Neural cell (in vitro differentiated cells): ENCODE measurements at regions not wholly inside any gene's neighbourhood (a gene's known extent, or its start where the extent isn't known, plus 50 kb on each side); places are given as distances from the start of the nearest gene placed in this dataset.

Experiments used
- H2AFZ ChIP-seq: fragments of 200-600, 300-800 bp; sonication (generic), shearing (Covaris generic); 2 replicates; pipeline ENCODE4 v1.6.0; 2014; ENCODE audit warnings: low read depth, mild to moderate bottlenecking, antibody characterized with exemption, low read length, moderate library complexity
- H3F3A ChIP-seq: fragments of 200-600 bp; shearing (Covaris generic); 2 replicates; pipeline ENCODE4 v1.6.1; 2016; ENCODE audit warnings: mild to moderate bottlenecking, moderate library complexity, mixed read lengths, antibody characterized with exemption, low read length; ENCODE audit not compliant: insufficient read depth, poor library complexity, severe bottlenecking
- H3K27ac ChIP-seq: fragments of 200-600, 300-800 bp; sonication (generic), shearing (Covaris generic); 2 replicates; pipeline ENCODE4 v1.5.1; 2014; ENCODE audit warnings: mild to moderate bottlenecking, low read length, moderate library complexity
- H3K27me3 ChIP-seq: fragments of 300-800, 200-600 bp; sonication (generic), shearing (Covaris generic); 2 replicates; pipeline ENCODE4 v1.6.0; 2014; ENCODE audit warnings: mild to moderate bottlenecking, low read depth, low read length, moderate library complexity; ENCODE audit not compliant: insufficient read depth
- H3K36me3 ChIP-seq: fragments of 300-800, 200-600 bp; sonication (generic), shearing (Covaris generic); 2 replicates; pipeline ENCODE4 v1.5.1; 2014; ENCODE audit warnings: mild to moderate bottlenecking, antibody characterized with exemption, low read length, moderate library complexity; ENCODE audit not compliant: insufficient read depth
- H3K4me2 ChIP-seq: fragments of 300-800, 200-600 bp; sonication (generic), shearing (Covaris generic); 2 replicates; pipeline ENCODE4 v1.6.0; 2014; ENCODE audit warnings: mild to moderate bottlenecking, low read length
- H3K4me3 ChIP-seq: fragments of 300-800, 200-600 bp; sonication (generic), shearing (Covaris generic); 2 replicates; pipeline ENCODE4 v1.5.1; 2014; ENCODE audit warnings: mild to moderate bottlenecking, low read length, moderate library complexity
- H3K79me2 ChIP-seq: fragments of 200-600 bp; shearing (Covaris generic); replicated peaks from 2 replicates; pipeline ENCODE4 v1.6.0; 2014; ENCODE audit warnings: mild to moderate bottlenecking, low read length, moderate library complexity; ENCODE audit not compliant: insufficient read depth
- H3K9ac ChIP-seq: fragments of 300-800, 200-600 bp; sonication (generic), shearing (Covaris generic); 2 replicates; pipeline ENCODE4 v1.6.1; 2016; ENCODE audit warnings: mild to moderate bottlenecking, low read length, mixed read lengths
- H3K9me2 ChIP-seq: fragments of 200-600 bp; shearing (Covaris generic); 2 replicates; pipeline ENCODE4 v1.6.1; 2016; ENCODE audit warnings: mild to moderate bottlenecking, low read length, mixed read lengths; ENCODE audit not compliant: insufficient read depth
- H3K9me3 ChIP-seq: fragments of 200-600, 300-800 bp; sonication (generic), shearing (Covaris generic); 2 replicates; pipeline ENCODE4 v1.6.1; 2016; ENCODE audit warnings: mild to moderate bottlenecking, mixed run types, low read length, moderate library complexity, mixed read lengths
- H4K20me1 ChIP-seq: fragments of 200-600 bp; shearing (Covaris generic); 2 replicates; pipeline ENCODE4 v1.6.1; 2016; ENCODE audit warnings: mild to moderate bottlenecking, mixed run types; ENCODE audit not compliant: insufficient read depth
- EP300 ChIP-seq: fragments of 450-650 bp; conservative IDR thresholded peaks from 2 replicates; pipeline ENCODE4 v1.6.1; 2014; ENCODE audit warnings: antibody characterized with exemption, mild to moderate bottlenecking, moderate library complexity; ENCODE audit not compliant: poor library complexity, severe bottlenecking
- EZH2 ChIP-seq: fragments of 200-600, 300-800 bp; shearing (Covaris generic), sonication (generic); IDR thresholded peaks from 2 replicates; pipeline ENCODE4 v1.6.1; 2014; ENCODE audit warnings: antibody characterized with exemption, low read length, borderline replicate concordance, mild to moderate bottlenecking; ENCODE audit not compliant: insufficient read depth, poor library complexity, severe bottlenecking
- MXI1 ChIP-seq: fragments of 450-650 bp; conservative IDR thresholded peaks from 2 replicates; pipeline ENCODE4 v1.6.1; 2014; ENCODE audit warnings: antibody characterized with exemption, mild to moderate bottlenecking; ENCODE audit not compliant: poor library complexity, severe bottlenecking
- POLR2AphosphoS5 ChIP-seq: IDR thresholded peaks from 2 replicates; pipeline ENCODE4 v1.6.1; 2012
- RAD21 ChIP-seq: fragments of 450-650 bp; conservative IDR thresholded peaks from 2 replicates; pipeline ENCODE4 v1.6.1; 2014; ENCODE audit warnings: antibody characterized with exemption, mild to moderate bottlenecking, moderate library complexity
- SMC3 ChIP-seq: fragments of 450-650 bp; conservative IDR thresholded peaks from 2 replicates; pipeline ENCODE4 v1.6.1; 2014; ENCODE audit warnings: antibody characterized with exemption, mild to moderate bottlenecking, moderate library complexity; ENCODE audit not compliant: poor library complexity
- TAF1 ChIP-seq: IDR thresholded peaks from 2 replicates; pipeline ENCODE4 v1.6.1; 2012; ENCODE audit warnings: low read depth
- TF ChIP-seq, protein P1 (sequence below): fragments of 450-650 bp; IDR thresholded peaks from 2 replicates; pipeline ENCODE4 v1.5.1; 2014; ENCODE audit warnings: antibody characterized with exemption, mild to moderate bottlenecking, moderate library complexity; ENCODE audit not compliant: poor library complexity, severe bottlenecking
- TF ChIP-seq, protein P2 (sequence below): IDR thresholded peaks from 2 replicates; pipeline ENCODE4 v1.6.1; 2012; ENCODE audit warnings: borderline replicate concordance

DNA sequence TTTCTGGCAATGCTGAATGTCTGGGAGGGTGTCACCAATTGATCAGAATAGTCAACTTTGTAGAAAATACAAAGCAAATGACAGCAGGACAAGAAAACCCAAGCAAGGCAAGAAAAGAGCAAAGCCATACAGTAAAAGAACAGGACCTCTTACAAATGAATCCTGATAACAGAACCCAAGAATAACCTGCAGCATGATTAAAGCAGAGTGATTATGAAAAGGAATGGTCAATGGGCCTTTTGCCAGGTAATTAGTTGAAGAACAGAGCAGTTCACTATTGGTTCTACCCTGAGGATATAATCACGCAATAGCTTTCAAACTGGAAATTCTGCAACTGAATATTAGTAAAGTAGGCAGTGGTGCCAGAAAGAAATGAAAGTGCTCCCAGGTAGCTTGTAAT is 319.8 kb downstream of the FRK start:
- no peaks in the 10 kb centered on the region for H3K36me3 ChIP-seq
- H3K79me2 ChIP-seq: no peaks in the 10 kb centered on the region
- no peaks in the 10 kb centered on the region for H3K27me3 ChIP-seq
- peaks cover 5% of the 10 kb centered on the region for H3K9me3 ChIP-seq
- no peaks in the 10 kb centered on the region for H3K9me2 ChIP-seq
- TF ChIP-seq TAF1 (no peak), POLR2AphosphoS5 (no peak), RAD21 (no peak), MXI1 (no peak), EP300 (no peak), EZH2 (no peak), SMC3 (no peak)
- TF ChIP-seq, protein P1, sequence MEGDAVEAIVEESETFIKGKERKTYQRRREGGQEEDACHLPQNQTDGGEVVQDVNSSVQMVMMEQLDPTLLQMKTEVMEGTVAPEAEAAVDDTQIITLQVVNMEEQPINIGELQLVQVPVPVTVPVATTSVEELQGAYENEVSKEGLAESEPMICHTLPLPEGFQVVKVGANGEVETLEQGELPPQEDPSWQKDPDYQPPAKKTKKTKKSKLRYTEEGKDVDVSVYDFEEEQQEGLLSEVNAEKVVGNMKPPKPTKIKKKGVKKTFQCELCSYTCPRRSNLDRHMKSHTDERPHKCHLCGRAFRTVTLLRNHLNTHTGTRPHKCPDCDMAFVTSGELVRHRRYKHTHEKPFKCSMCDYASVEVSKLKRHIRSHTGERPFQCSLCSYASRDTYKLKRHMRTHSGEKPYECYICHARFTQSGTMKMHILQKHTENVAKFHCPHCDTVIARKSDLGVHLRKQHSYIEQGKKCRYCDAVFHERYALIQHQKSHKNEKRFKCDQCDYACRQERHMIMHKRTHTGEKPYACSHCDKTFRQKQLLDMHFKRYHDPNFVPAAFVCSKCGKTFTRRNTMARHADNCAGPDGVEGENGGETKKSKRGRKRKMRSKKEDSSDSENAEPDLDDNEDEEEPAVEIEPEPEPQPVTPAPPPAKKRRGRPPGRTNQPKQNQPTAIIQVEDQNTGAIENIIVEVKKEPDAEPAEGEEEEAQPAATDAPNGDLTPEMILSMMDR: no peak
- TF ChIP-seq, protein P2, sequence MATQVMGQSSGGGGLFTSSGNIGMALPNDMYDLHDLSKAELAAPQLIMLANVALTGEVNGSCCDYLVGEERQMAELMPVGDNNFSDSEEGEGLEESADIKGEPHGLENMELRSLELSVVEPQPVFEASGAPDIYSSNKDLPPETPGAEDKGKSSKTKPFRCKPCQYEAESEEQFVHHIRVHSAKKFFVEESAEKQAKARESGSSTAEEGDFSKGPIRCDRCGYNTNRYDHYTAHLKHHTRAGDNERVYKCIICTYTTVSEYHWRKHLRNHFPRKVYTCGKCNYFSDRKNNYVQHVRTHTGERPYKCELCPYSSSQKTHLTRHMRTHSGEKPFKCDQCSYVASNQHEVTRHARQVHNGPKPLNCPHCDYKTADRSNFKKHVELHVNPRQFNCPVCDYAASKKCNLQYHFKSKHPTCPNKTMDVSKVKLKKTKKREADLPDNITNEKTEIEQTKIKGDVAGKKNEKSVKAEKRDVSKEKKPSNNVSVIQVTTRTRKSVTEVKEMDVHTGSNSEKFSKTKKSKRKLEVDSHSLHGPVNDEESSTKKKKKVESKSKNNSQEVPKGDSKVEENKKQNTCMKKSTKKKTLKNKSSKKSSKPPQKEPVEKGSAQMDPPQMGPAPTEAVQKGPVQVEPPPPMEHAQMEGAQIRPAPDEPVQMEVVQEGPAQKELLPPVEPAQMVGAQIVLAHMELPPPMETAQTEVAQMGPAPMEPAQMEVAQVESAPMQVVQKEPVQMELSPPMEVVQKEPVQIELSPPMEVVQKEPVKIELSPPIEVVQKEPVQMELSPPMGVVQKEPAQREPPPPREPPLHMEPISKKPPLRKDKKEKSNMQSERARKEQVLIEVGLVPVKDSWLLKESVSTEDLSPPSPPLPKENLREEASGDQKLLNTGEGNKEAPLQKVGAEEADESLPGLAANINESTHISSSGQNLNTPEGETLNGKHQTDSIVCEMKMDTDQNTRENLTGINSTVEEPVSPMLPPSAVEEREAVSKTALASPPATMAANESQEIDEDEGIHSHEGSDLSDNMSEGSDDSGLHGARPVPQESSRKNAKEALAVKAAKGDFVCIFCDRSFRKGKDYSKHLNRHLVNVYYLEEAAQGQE: no peak
- H3K4me2 ChIP-seq: no peak overlapping the region
- H3K9ac ChIP-seq: no peak overlapping the region
- no peaks in the 10 kb centered on the region for H3F3A ChIP-seq
- no peak overlapping the region for H3K4me3 ChIP-seq
- H3K27ac ChIP-seq: no peak overlapping the region
- H4K20me1 ChIP-seq: no peaks in the 10 kb centered on the region
- H2AFZ ChIP-seq: no peak overlapping the region

DNA sequence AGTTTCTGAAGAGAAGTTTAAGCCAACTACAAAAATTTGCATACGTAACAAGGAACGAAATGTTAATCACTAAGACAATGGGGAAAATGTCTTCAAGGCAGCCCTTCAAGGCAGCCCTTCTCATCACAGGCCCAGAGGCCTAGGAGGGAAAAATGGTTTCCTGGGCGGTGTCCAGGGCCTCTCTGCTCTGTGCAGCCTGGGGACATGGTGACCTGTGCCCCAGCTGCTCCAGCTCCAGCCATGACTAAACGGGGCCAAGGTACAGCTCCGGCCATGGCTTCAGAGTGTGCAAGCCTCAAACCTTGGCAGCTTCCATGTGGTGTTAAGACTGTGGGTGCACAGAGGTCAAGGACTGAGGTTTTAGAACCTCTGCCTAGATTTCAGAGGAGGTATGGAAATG is 325.1 kb downstream of the FRK start:
- no peaks in the 10 kb centered on the region for H3K9me2 ChIP-seq
- no peaks in the 10 kb centered on the region for H3K79me2 ChIP-seq
- H3K27me3 ChIP-seq: no peaks in the 10 kb centered on the region
- peaks cover 10% of the 10 kb centered on the region for H3K9me3 ChIP-seq
- H3K4me3 ChIP-seq: no peak overlapping the region
- H4K20me1 ChIP-seq: no peaks in the 10 kb centered on the region
- no peak overlapping the region for H2AFZ ChIP-seq
- H3K36me3 ChIP-seq: no peaks in the 10 kb centered on the region
- TF ChIP-seq, protein P1: no peak
- TF ChIP-seq SMC3: no peak
- TF ChIP-seq RAD21: no peak
- TF ChIP-seq, protein P2: no peak
- TF ChIP-seq MXI1: no peak
- no peak for TF ChIP-seq TAF1
- H3K4me2 ChIP-seq: no peak overlapping the region
- H3K9ac ChIP-seq: no peak overlapping the region
- H3F3A ChIP-seq: no peaks in the 10 kb centered on the region
- H3K27ac ChIP-seq: no peak overlapping the region
